ENCODE measurements at regions not wholly inside any gene's neighbourhood (a gene's known extent, or its start where the extent isn't known, plus 50 kb on each side); places are given as distances from the start of the nearest gene placed in this dataset.

- DNase-seq = no peak
These were observed 295.5 kb downstream of the IRX1 start for GRCh38 chr5:3891113-3891512.

GRCh38 chr5:3893527-3893926 is 297.9 kb downstream of the IRX1 start:
- DNase-seq = no peak

- DNase-seq = no peak
These were observed 298.3 kb downstream of the IRX1 start for GRCh38 chr5:3893975-3894374.

- DNase-seq = no peak
These were observed 300.5 kb downstream of the IRX1 start for GRCh38 chr5:3896098-3896497.

- no peak for DNase-seq
These were observed 303.5 kb downstream of the IRX1 start for GRCh38 chr5:3899093-3899492.

GRCh38 chr5:3904584-3904983 is 309.0 kb downstream of the IRX1 start:
- no peak for DNase-seq

GRCh38 chr5:3905031-3905430 is 309.4 kb downstream of the IRX1 start:
- DNase-seq = no peak

- DNase-seq = no peak
These were observed 309.9 kb downstream of the IRX1 start for GRCh38 chr5:3905521-3905920.

- no peak for DNase-seq
These were observed 315.5 kb downstream of the IRX1 start for GRCh38 chr5:3911111-3911510.

GRCh38 chr5:3911773-3912172 is 316.1 kb downstream of the IRX1 start:
- DNase-seq = no peak

GRCh38 chr5:3912790-3913189 is 317.2 kb downstream of the IRX1 start:
- no peak for DNase-seq

GRCh38 chr5:3913279-3913678 is 317.6 kb downstream of the IRX1 start:
- no peak for DNase-seq

- no peak for DNase-seq
These were observed 329.4 kb downstream of the IRX1 start for GRCh38 chr5:3925022-3925421.

- DNase-seq = no peak
These were observed 330.3 kb downstream of the IRX1 start for GRCh38 chr5:3925935-3926334.

- DNase-seq = no peak
These were observed 334.2 kb downstream of the IRX1 start for GRCh38 chr5:3929799-3930198.

GRCh38 chr5:3931976-3932375 is 336.3 kb downstream of the IRX1 start:
- no peak for DNase-seq

- DNase-seq = no peak
These were observed 337.9 kb downstream of the IRX1 start for GRCh38 chr5:3933536-3933935.

GRCh38 chr5:3933966-3934365 is 338.3 kb downstream of the IRX1 start:
- DNase-seq = no peak

- DNase-seq = no peak
These were observed 348.2 kb downstream of the IRX1 start for GRCh38 chr5:3943859-3944258.

GRCh38 chr5:3944930-3945329 is 349.3 kb downstream of the IRX1 start:
- no peak for DNase-seq

GRCh38 chr5:3948838-3949237 is 353.2 kb downstream of the IRX1 start:
- DNase-seq = no peak

- no peak for DNase-seq
These were observed 358.6 kb downstream of the IRX1 start for GRCh38 chr5:3954199-3954598.

- DNase-seq = no peak
These were observed 359.0 kb downstream of the IRX1 start for GRCh38 chr5:3954633-3955032.

GRCh38 chr5:3957658-3958057 is 362.0 kb downstream of the IRX1 start:
- DNase-seq = no peak

GRCh38 chr5:3958389-3958788 is 362.8 kb downstream of the IRX1 start:
- DNase-seq = no peak

GRCh38 chr5:3962113-3962512 is 366.5 kb downstream of the IRX1 start:
- DNase-seq = no peak

Measured in activated CD4-positive, CD25-positive, alpha-beta regulatory T cell treated with anti-CD3 and anti-CD28 coated beads, Interleukin-2, amount 50 U/mL, for 72 hours (primary cell).